Left lung (tissue), 4 donors: ENCODE measurements at regions not wholly inside any gene's neighbourhood (a gene's known extent, or its start where the extent isn't known, plus 50 kb on each side); places are given as distances from the start of the nearest gene placed in this dataset.

Source experiments
- ATAC-seq: fragments of 200-7000 bp; cut with Tn5 transposase; one replicate; pipeline ENCODE4 v1.9.1; 2020; ENCODE audit warnings: moderate library complexity
- DNase-seq, 4 donors: peaks; one replicate each; pipeline ENCODE4 v3.0.0-alpha.2; 2013 to 2020
- H3K27ac ChIP-seq, 2 donors: fragments of 200-600 bp; sonication (generic) in 1 of 2; one replicate each; pipeline versions ENCODE4 v1.5.0 to v1.8.0; 2020 to 2021
- H3K27me3 ChIP-seq, 2 donors: fragments of 200-600 bp; sonication (generic) in 1 of 2; one replicate each; pipeline versions ENCODE4 v1.5.0 to v1.8.0; 2020 to 2021
- H3K36me3 ChIP-seq, 2 donors: fragments of 200-600 bp; sonication (generic) in 1 of 2; one replicate each; pipeline versions ENCODE4 v1.5.0 to v1.8.0; 2020 to 2021
- H3K4me1 ChIP-seq, 2 donors: fragments of 200-600 bp; one replicate each; pipeline ENCODE4 v1.8.0; 2021
- H3K4me3 ChIP-seq, 2 donors: fragments of 200-600 bp; sonication (generic) in 1 of 2; one replicate each; pipeline versions ENCODE4 v1.5.0 to v1.8.0; 2020 to 2021; ENCODE audit warnings: mild to moderate bottlenecking in 1 of 2
- H3K9me3 ChIP-seq, 2 donors: fragments of 200-600 bp; sonication (generic) in 1 of 2; one replicate each; pipeline versions ENCODE4 v1.5.0 to v1.8.0; 2020 to 2021
- intact Hi-C, 2 donors: fragments of 100-400 bp; cut with DNase I; formaldehyde crosslinking; loops; one replicate each; pipeline versions ENCODE4 v1.11.2 to v1.14.2; 2022
- TF ChIP-seq, protein P1 (sequence below), 2 donors: fragments of 200-600 bp; sonication (generic) in 1 of 2; IDR thresholded peaks; one replicate each; pipeline versions ENCODE4 v1.5.0 to v1.8.0; 2021; ENCODE audit warnings: antibody characterized with exemption in 2 of 2
- donor health status: DM: no; HTN: yes; CAD: no.
- donor health status: DM: no; HTN: no; CAD: no.

GRCh38 chr3:66744521-66744920 lies 243.7 kb upstream of the LRIG1 start:
- no peak overlapping the region for H3K4me3 ChIP-seq
- no peaks in the 10 kb centered on the region for H3K36me3 ChIP-seq
- H3K4me1 ChIP-seq: no peaks in the 10 kb centered on the region
- TF ChIP-seq, protein P1, sequence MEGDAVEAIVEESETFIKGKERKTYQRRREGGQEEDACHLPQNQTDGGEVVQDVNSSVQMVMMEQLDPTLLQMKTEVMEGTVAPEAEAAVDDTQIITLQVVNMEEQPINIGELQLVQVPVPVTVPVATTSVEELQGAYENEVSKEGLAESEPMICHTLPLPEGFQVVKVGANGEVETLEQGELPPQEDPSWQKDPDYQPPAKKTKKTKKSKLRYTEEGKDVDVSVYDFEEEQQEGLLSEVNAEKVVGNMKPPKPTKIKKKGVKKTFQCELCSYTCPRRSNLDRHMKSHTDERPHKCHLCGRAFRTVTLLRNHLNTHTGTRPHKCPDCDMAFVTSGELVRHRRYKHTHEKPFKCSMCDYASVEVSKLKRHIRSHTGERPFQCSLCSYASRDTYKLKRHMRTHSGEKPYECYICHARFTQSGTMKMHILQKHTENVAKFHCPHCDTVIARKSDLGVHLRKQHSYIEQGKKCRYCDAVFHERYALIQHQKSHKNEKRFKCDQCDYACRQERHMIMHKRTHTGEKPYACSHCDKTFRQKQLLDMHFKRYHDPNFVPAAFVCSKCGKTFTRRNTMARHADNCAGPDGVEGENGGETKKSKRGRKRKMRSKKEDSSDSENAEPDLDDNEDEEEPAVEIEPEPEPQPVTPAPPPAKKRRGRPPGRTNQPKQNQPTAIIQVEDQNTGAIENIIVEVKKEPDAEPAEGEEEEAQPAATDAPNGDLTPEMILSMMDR (IDR thresholded peaks at IDR 0.05): no peak
- DNase-seq (no peak), ATAC-seq (no peak)
- no peaks in the 10 kb centered on the region for H3K9me3 ChIP-seq
- no peak overlapping the region for H3K27ac ChIP-seq
- no peaks in the 10 kb centered on the region for H3K27me3 ChIP-seq
- intact Hi-C loops: no loop called here

GRCh38 chr3:66744986-66745385 lies 244.2 kb upstream of the LRIG1 start:
- H3K27ac ChIP-seq: no peak overlapping the region
- ATAC-seq (no peak), DNase-seq (no peak)
- intact Hi-C loops: no loop called here
- TF ChIP-seq, protein P1 (IDR thresholded peaks at IDR 0.05): no peak
- H3K36me3 ChIP-seq: no peaks in the 10 kb centered on the region
- no peaks in the 10 kb centered on the region for H3K9me3 ChIP-seq
- H3K4me1 ChIP-seq: no peaks in the 10 kb centered on the region
- H3K27me3 ChIP-seq: no peaks in the 10 kb centered on the region
- no peak overlapping the region for H3K4me3 ChIP-seq

- ATAC-seq (no peak), DNase-seq (no peak)
- Histone ChIP-seq H3K27ac (no peak overlapping the region), H3K36me3 (no peaks in the 10 kb centered on the region), H3K4me1 (no peaks in the 10 kb centered on the region), H3K27me3 (no peaks in the 10 kb centered on the region), H3K4me3 (no peak overlapping the region), H3K9me3 (no peaks in the 10 kb centered on the region)
- TF ChIP-seq, protein P1 (IDR thresholded peaks at IDR 0.05): no peak
- intact Hi-C loops: no loop called here
Observed at GRCh38 chr3:66747261-66747660, 246.4 kb upstream of the LRIG1 start.

GRCh38 chr3:66747696-66748095 lies 246.9 kb upstream of the LRIG1 start:
- H3K27me3 ChIP-seq: no peaks in the 10 kb centered on the region
- H3K4me1 ChIP-seq: no peaks in the 10 kb centered on the region
- intact Hi-C loops: no loop called here
- H3K4me3 ChIP-seq: no peak overlapping the region
- H3K36me3 ChIP-seq: no peaks in the 10 kb centered on the region
- TF ChIP-seq, protein P1 (IDR thresholded peaks at IDR 0.05): no peak
- DNase-seq: peak in 1 of 4 donors; percentile 21
- no peak overlapping the region for H3K27ac ChIP-seq
- no peaks in the 10 kb centered on the region for H3K9me3 ChIP-seq
- ATAC-seq: no peak

DNA sequence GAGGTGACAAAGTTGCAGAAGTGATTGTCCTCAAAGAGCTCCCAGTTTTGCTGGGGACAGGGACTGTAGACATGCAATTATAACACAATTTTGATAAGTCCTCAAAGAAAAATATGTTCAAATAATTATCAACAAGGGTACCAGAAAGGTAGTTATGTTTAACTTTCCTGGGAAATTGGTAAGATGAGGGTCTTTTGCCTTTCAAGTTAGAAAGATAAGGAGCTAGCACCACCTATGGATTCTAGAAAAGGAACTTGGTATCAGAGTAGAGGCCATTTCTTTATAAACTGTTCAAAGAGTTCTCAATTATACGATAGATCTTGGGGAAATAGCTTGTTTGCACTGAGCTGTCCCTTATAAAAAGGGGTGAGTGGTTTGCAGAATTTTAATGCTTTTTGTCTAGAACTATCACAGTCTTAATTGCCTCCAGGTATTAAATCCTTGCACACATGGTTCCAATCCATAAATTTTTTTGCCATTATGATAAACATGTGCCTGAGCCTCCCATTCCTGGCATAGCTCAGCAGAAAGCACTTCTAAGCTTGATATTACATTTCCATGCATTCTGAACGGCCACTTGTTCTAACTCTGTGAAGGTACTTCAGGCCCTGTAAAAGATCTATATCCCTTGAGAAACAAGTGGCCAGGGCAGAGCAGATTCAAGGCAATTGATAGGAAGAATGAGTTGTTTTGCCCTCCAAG lies 247.5 kb upstream of the LRIG1 start:
- no peak for DNase-seq

More for the DNA sequence above, 247.5 kb upstream of the LRIG1 start:
- no peak for ATAC-seq
- no peaks in the 10 kb centered on the region for H3K9me3 ChIP-seq
- TF ChIP-seq, protein P1 (IDR thresholded peaks at IDR 0.05): no peak
- intact Hi-C loops: no loop called here
- H3K27ac ChIP-seq: no peak overlapping the region
- no peaks in the 10 kb centered on the region for H3K27me3 ChIP-seq
- no peak overlapping the region for H3K4me3 ChIP-seq
- H3K36me3 ChIP-seq: no peaks in the 10 kb centered on the region
- H3K4me1 ChIP-seq: no peaks in the 10 kb centered on the region
